SU-DHL-6 (cell line): ENCODE measurements at regions not wholly inside any gene's neighbourhood (a gene's known extent, or its start where the extent isn't known, plus 50 kb on each side); places are given as distances from the start of the nearest gene placed in this dataset.

Experiments
- CTCF ChIP-seq: fragments of 200-600 bp; sonication (generic); IDR thresholded peaks from one replicate; pipeline ENCODE4 v1.5.1; 2017; ENCODE audit warnings: antibody characterized with exemption, mild to moderate bottlenecking, low read length, moderate library complexity; ENCODE audit not compliant: insufficient read depth, poor library complexity, severe bottlenecking
- EZH2phosphoT487 ChIP-seq: fragments of 200-600 bp; sonication (generic), shearing (Covaris generic); conservative IDR thresholded peaks from 2 replicates; pipeline ENCODE4 v1.6.1; 2018; ENCODE audit warnings: mild to moderate bottlenecking, antibody characterized with exemption, low read length, moderate library complexity, mixed read lengths

- TF ChIP-seq CTCF (no peak), EZH2phosphoT487 (no peak)
These were observed 658.5 kb upstream of the MGAT4C start for GRCh38 chr12:86914721-86915120.
